GM19372 (cell line): ENCODE measurements at regions not wholly inside any gene's neighbourhood (a gene's known extent, or its start where the extent isn't known, plus 50 kb on each side); places are given as distances from the start of the nearest gene placed in this dataset.
"Not testable (repeated sequence)": the region's sequence is repeated elsewhere in the genome, so short reads cannot be mapped to it uniquely, and the experiment has no call there.

ENCODE experiments used
- ATAC-seq: cut with Tn5 transposase; IDR thresholded peaks from one replicate; pipeline ENCODE4 v1.9.1; 2021; ENCODE audit warnings: mild to moderate bottlenecking, low read depth, moderate library complexity; ENCODE audit not compliant: unreplicated experiment

- no peak for ATAC-seq
These were observed 1618.6 kb upstream of the PRMT6 start for GRCh38 chr1:105437847-105438246.

GRCh38 chr1:105442901-105443300 is 1613.6 kb upstream of the PRMT6 start:
- no peak for ATAC-seq

GRCh38 chr1:105459759-105460158 is 1596.7 kb upstream of the PRMT6 start:
- ATAC-seq: no peak

- no peak for ATAC-seq
These were observed 1594.2 kb upstream of the PRMT6 start for GRCh38 chr1:105462308-105462707.

GRCh38 chr1:105467549-105467948 is 1588.9 kb upstream of the PRMT6 start:
- ATAC-seq: no peak

- ATAC-seq: not testable (repeated sequence)
These were observed 1585.9 kb upstream of the PRMT6 start for GRCh38 chr1:105470541-105470940.

GRCh38 chr1:105483436-105483835 is 1573.0 kb upstream of the PRMT6 start:
- ATAC-seq: no peak

GRCh38 chr1:105485207-105485606 is 1571.3 kb upstream of the PRMT6 start:
- ATAC-seq: no peak

GRCh38 chr1:105492921-105493320 is 1563.6 kb upstream of the PRMT6 start:
- no peak for ATAC-seq

GRCh38 chr1:105516068-105516467 is 1540.4 kb upstream of the PRMT6 start:
- no peak for ATAC-seq

- ATAC-seq: no peak
These were observed 1522.5 kb upstream of the PRMT6 start for GRCh38 chr1:105533996-105534395.

GRCh38 chr1:105544475-105544874 is 1512.0 kb upstream of the PRMT6 start:
- ATAC-seq: no peak

- ATAC-seq: no peak
These were observed 1500.2 kb upstream of the PRMT6 start for GRCh38 chr1:105556266-105556665.

GRCh38 chr1:105558023-105558422 is 1498.5 kb upstream of the PRMT6 start:
- ATAC-seq: no peak

GRCh38 chr1:105565006-105565405 is 1491.5 kb upstream of the PRMT6 start:
- no peak for ATAC-seq

- ATAC-seq: no peak
These were observed 1470.7 kb upstream of the PRMT6 start for GRCh38 chr1:105585791-105586190.

GRCh38 chr1:105591681-105592080 is 1464.8 kb upstream of the PRMT6 start:
- ATAC-seq: no peak

GRCh38 chr1:105608713-105609112 is 1447.8 kb upstream of the PRMT6 start:
- no peak for ATAC-seq

GRCh38 chr1:105626276-105626987 is 1430.0 kb upstream of the PRMT6 start:
- no peak for ATAC-seq

GRCh38 chr1:105631153-105631744 is 1425.2 kb upstream of the PRMT6 start:
- ATAC-seq: not testable (repeated sequence)

- ATAC-seq: no peak
These were observed 1423.9 kb upstream of the PRMT6 start for GRCh38 chr1:105632342-105633196.
